GM12873 (cell line): ENCODE measurements at regions not wholly inside any gene's neighbourhood (a gene's known extent, or its start where the extent isn't known, plus 50 kb on each side); places are given as distances from the start of the nearest gene placed in this dataset.

ENCODE experiments used
- CTCF ChIP-seq: IDR thresholded peaks from 2 replicates; pipeline ENCODE4 v1.5.1; 2012; ENCODE audit warnings: low read depth, mild to moderate bottlenecking, moderate library complexity, low read length, control low read depth; ENCODE audit not compliant: insufficient read depth; ENCODE audit errors: missing control alignments

GRCh38 chr18:72246076-72246475 lies 298.1 kb downstream of the CBLN2 start:
- no peak for TF ChIP-seq CTCF

GRCh38 chr18:72235422-72235821 lies 308.7 kb downstream of the CBLN2 start:
- TF ChIP-seq CTCF: no peak

DNA sequence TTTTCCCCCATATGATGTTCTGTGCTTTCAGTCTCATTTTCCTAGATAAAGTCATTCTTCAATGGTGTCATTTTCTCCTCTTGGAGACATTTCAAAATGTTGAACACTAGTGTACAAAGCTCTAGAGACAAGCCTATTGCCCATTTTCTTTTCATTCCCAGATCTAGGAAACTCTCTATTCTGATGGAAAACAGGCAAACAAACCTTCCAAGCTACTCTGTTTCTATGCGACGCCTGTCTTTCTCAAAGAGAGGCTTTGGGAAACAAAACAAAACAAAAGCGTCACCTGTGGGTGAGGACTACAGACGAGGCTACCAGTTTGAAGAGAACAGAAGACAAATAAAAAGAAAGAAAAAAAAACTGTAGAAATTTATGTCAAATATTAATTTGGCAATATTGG lies 311.0 kb downstream of the CBLN2 start:
- no peak for TF ChIP-seq CTCF

DNA sequence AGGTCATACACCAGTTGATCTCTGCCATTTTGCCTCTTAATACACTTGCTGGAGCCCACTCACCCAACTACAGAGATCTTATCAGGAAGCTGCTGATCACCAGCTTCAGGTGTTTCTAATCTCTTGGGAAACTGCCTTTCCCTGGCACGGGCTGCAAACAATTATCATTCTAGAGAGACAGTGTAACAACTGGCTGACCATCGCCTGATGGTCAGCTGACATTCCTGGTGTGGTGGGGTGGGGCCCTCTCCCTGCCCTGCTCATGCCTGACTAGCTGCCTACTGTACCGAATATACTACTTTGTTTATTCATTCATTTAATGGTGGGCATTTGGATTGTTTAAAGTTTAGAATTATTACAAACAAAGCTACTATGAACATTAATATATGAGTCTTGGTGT lies 311.5 kb downstream of the CBLN2 start:
- TF ChIP-seq CTCF: no peak

- no peak for TF ChIP-seq CTCF
Observed at GRCh38 chr18:72225958-72226357, 318.2 kb downstream of the CBLN2 start.

GRCh38 chr18:72223733-72224132 lies 320.4 kb downstream of the CBLN2 start:
- TF ChIP-seq CTCF: no peak

- no peak for TF ChIP-seq CTCF
Observed at GRCh38 chr18:72208920-72209676, 335.0 kb downstream of the CBLN2 start.
